SHP77 (cell line): ENCODE measurements at regions not wholly inside any gene's neighbourhood (a gene's known extent, or its start where the extent isn't known, plus 50 kb on each side); places are given as distances from the start of the nearest gene placed in this dataset.

Source experiments
- DNase-seq, 2 experiments: peaks; one replicate each; lab custom pipeline; 2025; lab: John Stamatoyannopoulos, UW

DNA sequence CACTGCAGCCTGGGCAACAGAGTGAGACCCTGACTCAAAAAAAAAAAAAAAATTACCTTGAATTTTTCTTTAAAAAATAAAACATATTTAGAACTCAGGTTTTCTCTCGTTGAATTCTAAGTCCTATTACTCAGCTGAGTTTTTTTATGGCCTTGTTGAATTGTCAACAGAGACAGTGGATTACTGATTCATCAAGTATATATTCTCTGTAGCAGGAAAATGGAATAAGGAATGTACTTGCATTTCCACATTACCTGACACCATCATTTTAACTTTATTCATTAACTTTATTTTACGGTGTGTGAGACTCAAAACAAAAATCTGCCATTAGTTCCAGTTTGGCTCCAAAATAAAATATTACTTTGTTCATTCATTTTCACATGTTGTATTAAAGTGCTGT is 53.8 kb upstream of the APP start:
- no peak for DNase-seq
